Nucleus accumbens (tissue), 56 donors: ENCODE measurements at regions not wholly inside any gene's neighbourhood (a gene's known extent, or its start where the extent isn't known, plus 50 kb on each side); places are given as distances from the start of the nearest gene placed in this dataset.

Experiments
- DNase-seq, 56 donors: peaks; one replicate each; lab custom pipeline; 2025; lab: John Stamatoyannopoulos, UW

- no peak for DNase-seq
Observed at GRCh38 chr2:187274146-187274545, 173.9 kb downstream of the CALCRL start.

- no peak for DNase-seq
Observed at GRCh38 chr2:187272255-187272654, 175.8 kb downstream of the CALCRL start.

GRCh38 chr2:187271825-187272224, 176.2 kb downstream of the CALCRL start:
- DNase-seq = no peak

GRCh38 chr2:187266645-187267044, 181.4 kb downstream of the CALCRL start:
- DNase-seq = no peak

- no peak for DNase-seq
Observed at GRCh38 chr2:187266147-187266546, 181.9 kb downstream of the CALCRL start.

- no peak for DNase-seq
Observed at GRCh38 chr2:187264612-187265011, 183.4 kb downstream of the CALCRL start.

GRCh38 chr2:187263675-187264560, 184.1 kb downstream of the CALCRL start:
- DNase-seq = no peak

- no peak for DNase-seq
Observed at GRCh38 chr2:187261705-187262104, 186.3 kb downstream of the CALCRL start.

GRCh38 chr2:187252063-187252462, 196.0 kb downstream of the CALCRL start:
- no peak for DNase-seq

- DNase-seq = no peak
Observed at GRCh38 chr2:187250137-187250536, 197.9 kb downstream of the CALCRL start.

- no peak for DNase-seq
Observed at GRCh38 chr2:187233811-187234210, 214.2 kb downstream of the CALCRL start.

GRCh38 chr2:187232749-187233148, 215.3 kb downstream of the CALCRL start:
- DNase-seq = no peak

GRCh38 chr2:187230088-187230487, 218.0 kb downstream of the CALCRL start:
- no peak for DNase-seq

- no peak for DNase-seq
Observed at GRCh38 chr2:187228986-187229385, 219.1 kb downstream of the CALCRL start.

- no peak for DNase-seq
Observed at GRCh38 chr2:187224989-187225388, 223.1 kb downstream of the CALCRL start.

GRCh38 chr2:187220071-187220470, 228.0 kb downstream of the CALCRL start:
- DNase-seq = no peak

GRCh38 chr2:187215532-187216240, 232.4 kb downstream of the CALCRL start:
- no peak for DNase-seq

- DNase-seq = no peak
Observed at GRCh38 chr2:187214306-187214705, 233.7 kb downstream of the CALCRL start.

- no peak for DNase-seq
Observed at GRCh38 chr2:187213798-187214197, 234.3 kb downstream of the CALCRL start.

GRCh38 chr2:187210726-187211125, 237.3 kb downstream of the CALCRL start:
- DNase-seq = no peak

- DNase-seq = no peak
Observed at GRCh38 chr2:187208199-187208785, 239.8 kb downstream of the CALCRL start.
